ENCODE measurements at regions not wholly inside any gene's neighbourhood (a gene's known extent, or its start where the extent isn't known, plus 50 kb on each side); places are given as distances from the start of the nearest gene placed in this dataset.
A peak's percentile ranks its signal among the peaks of the same experiment; 100 is the strongest.

GRCh38 chr5:42889311-42889933 lies 77.7 kb upstream of the SELENOP start:
- Histone ChIP-seq H3K4ac (ENCODE audit: low read depth, low read length) (no peak overlapping the region), H3K9me3 (ENCODE audit: insufficient read depth, low read depth, low read length) (no peaks in the 10 kb centered on the region), H3K18ac (ENCODE audit: low read length) (no peak overlapping the region), H3K27me3 (ENCODE audit: insufficient read depth, low read length) (no peaks in the 10 kb centered on the region), H4K12ac (ENCODE audit: low read depth, low read length) (no peak overlapping the region), H2AFZ (ENCODE audit: insufficient read depth, low read length, poor library complexity) (no peak overlapping the region), H2BK5ac (ENCODE audit: low read depth, low read length, poor library complexity) (no peak overlapping the region), H3K4me2 (ENCODE audit: low read length) (no peak overlapping the region), H3K9ac (ENCODE audit: low read length) (no peak overlapping the region), H3K14ac (ENCODE audit: low read length) (no peak overlapping the region), H3K36me3 (ENCODE audit: control insufficient read depth in 1 of 2, insufficient read depth in 2 of 2, low read length in 2 of 2) (no peaks in the 10 kb centered on the region), H4K8ac (ENCODE audit: low read depth, low read length) (no peak overlapping the region), H2BK12ac (ENCODE audit: low read length) (no peak overlapping the region), H3K27ac (ENCODE audit: low read depth, low read length) (no peak overlapping the region), H2AK5ac (ENCODE audit: low read length) (no peak overlapping the region), H3K4me1 (ENCODE audit: control insufficient read depth in 1 of 2, insufficient read depth in 2 of 2, low read length in 2 of 2) (peaks cover 3 to 4% of the 10 kb centered on the region in 2 experiments), H2BK120ac (ENCODE audit: insufficient read depth, low read length, poor library complexity) (no peak overlapping the region), H3K79me2 (ENCODE audit: control insufficient read depth, insufficient read depth, low read length, poor library complexity) (no peaks in the 10 kb centered on the region), H4K91ac (ENCODE audit: low read depth, low read length) (no peak overlapping the region), H3K4me3 (ENCODE audit: low read depth, low read length) (no peak overlapping the region), H3K79me1 (ENCODE audit: low read length) (peaks cover 6% of the 10 kb centered on the region), H3K23ac (ENCODE audit: low read length) (no peak overlapping the region)
- no CpG with 5 or more reads among the region's 4 CpGs for WGBS (ENCODE audit: extremely low coverage, insufficient coverage, insufficient read length)
- peak; percentile 81 to 92 for DNase-seq

GRCh38 chr5:42888771-42889170 lies 77.1 kb upstream of the SELENOP start:
- Histone ChIP-seq H3K9ac (ENCODE audit: low read length) (no peak overlapping the region), H3K79me1 (ENCODE audit: low read length) (peaks cover 6% of the 10 kb centered on the region), H2BK12ac (ENCODE audit: low read length) (no peak overlapping the region), H3K4me1 (ENCODE audit: control insufficient read depth in 1 of 2, insufficient read depth in 2 of 2, low read length in 2 of 2) (peaks cover 3 to 4% of the 10 kb centered on the region in 2 experiments), H3K18ac (ENCODE audit: low read length) (no peak overlapping the region), H3K4ac (ENCODE audit: low read depth, low read length) (no peak overlapping the region), H2BK120ac (ENCODE audit: insufficient read depth, low read length, poor library complexity) (no peak overlapping the region), H3K27ac (ENCODE audit: low read depth, low read length) (no peak overlapping the region), H2AK5ac (ENCODE audit: low read length) (no peak overlapping the region), H3K27me3 (ENCODE audit: insufficient read depth, low read length) (no peaks in the 10 kb centered on the region), H4K8ac (ENCODE audit: low read depth, low read length) (no peak overlapping the region), H3K4me2 (ENCODE audit: low read length) (no peak overlapping the region), H4K12ac (ENCODE audit: low read depth, low read length) (no peak overlapping the region), H3K36me3 (ENCODE audit: control insufficient read depth in 1 of 2, insufficient read depth in 2 of 2, low read length in 2 of 2) (no peaks in the 10 kb centered on the region), H3K23ac (ENCODE audit: low read length) (no peak overlapping the region), H3K14ac (ENCODE audit: low read length) (no peak overlapping the region), H3K4me3 (ENCODE audit: low read depth, low read length) (no peak overlapping the region), H3K79me2 (ENCODE audit: control insufficient read depth, insufficient read depth, low read length, poor library complexity) (no peaks in the 10 kb centered on the region), H2AFZ (ENCODE audit: insufficient read depth, low read length, poor library complexity) (no peak overlapping the region), H4K91ac (ENCODE audit: low read depth, low read length) (no peak overlapping the region), H3K9me3 (ENCODE audit: insufficient read depth, low read depth, low read length) (no peaks in the 10 kb centered on the region), H2BK5ac (ENCODE audit: low read depth, low read length, poor library complexity) (no peak overlapping the region)
- peak; percentile 13 to 33 for DNase-seq
- WGBS (ENCODE audit: extremely low coverage, insufficient coverage, insufficient read length): no CpG with 5 or more reads among the region's 7 CpGs

GRCh38 chr5:42887575-42887974 lies 75.9 kb upstream of the SELENOP start:
- Histone ChIP-seq H3K27me3 (ENCODE audit: insufficient read depth, low read length) (no peaks in the 10 kb centered on the region), H3K4me1 (ENCODE audit: control insufficient read depth in 1 of 2, insufficient read depth in 2 of 2, low read length in 2 of 2) (peaks cover 3 to 4% of the 10 kb centered on the region in 2 experiments), H2BK120ac (ENCODE audit: insufficient read depth, low read length, poor library complexity) (no peak overlapping the region), H3K4me2 (ENCODE audit: low read length) (no peak overlapping the region), H3K79me2 (ENCODE audit: control insufficient read depth, insufficient read depth, low read length, poor library complexity) (no peaks in the 10 kb centered on the region), H3K9ac (ENCODE audit: low read length) (no peak overlapping the region), H4K12ac (ENCODE audit: low read depth, low read length) (no peak overlapping the region), H3K4ac (ENCODE audit: low read depth, low read length) (no peak overlapping the region), H2AFZ (ENCODE audit: insufficient read depth, low read length, poor library complexity) (no peak overlapping the region), H3K79me1 (ENCODE audit: low read length) (peaks cover 6% of the 10 kb centered on the region), H3K14ac (ENCODE audit: low read length) (no peak overlapping the region), H2BK5ac (ENCODE audit: low read depth, low read length, poor library complexity) (no peak overlapping the region), H4K8ac (ENCODE audit: low read depth, low read length) (no peak overlapping the region), H2BK12ac (ENCODE audit: low read length) (no peak overlapping the region), H3K23ac (ENCODE audit: low read length) (no peak overlapping the region), H3K27ac (ENCODE audit: low read depth, low read length) (no peak overlapping the region), H2AK5ac (ENCODE audit: low read length) (no peak overlapping the region), H4K91ac (ENCODE audit: low read depth, low read length) (no peak overlapping the region), H3K4me3 (ENCODE audit: low read depth, low read length) (no peak overlapping the region), H3K18ac (ENCODE audit: low read length) (no peak overlapping the region), H3K9me3 (ENCODE audit: insufficient read depth, low read depth, low read length) (no peaks in the 10 kb centered on the region), H3K36me3 (ENCODE audit: control insufficient read depth in 1 of 2, insufficient read depth in 2 of 2, low read length in 2 of 2) (no peaks in the 10 kb centered on the region)
- no CpG with 5 or more reads among the region's 1 CpG for WGBS (ENCODE audit: extremely low coverage, insufficient coverage, insufficient read length)
- peak; percentile 86 to 91 for DNase-seq

GRCh38 chr5:42887097-42887496 lies 75.4 kb upstream of the SELENOP start:
- no CpG with 5 or more reads among the region's 6 CpGs for WGBS (ENCODE audit: extremely low coverage, insufficient coverage, insufficient read length)
- DNase-seq: peak; percentile 65 to 75

More at GRCh38 chr5:42887097-42887496, 75.4 kb upstream of the SELENOP start:
- no peak overlapping the region for H2AK5ac ChIP-seq (ENCODE audit: low read length)
- peak overlapping the region; percentile 52 for H2AFZ ChIP-seq (ENCODE audit: insufficient read depth, low read length, poor library complexity)
- H3K4me3 ChIP-seq (ENCODE audit: low read depth, low read length): no peak overlapping the region
- H2BK120ac ChIP-seq (ENCODE audit: insufficient read depth, low read length, poor library complexity): peak overlapping the region; percentile 83
- peaks cover 6% of the 10 kb centered on the region for H3K79me1 ChIP-seq (ENCODE audit: low read length)
- H3K27ac ChIP-seq (ENCODE audit: low read depth, low read length): no peak overlapping the region
- H4K12ac ChIP-seq (ENCODE audit: low read depth, low read length): no peak overlapping the region
- peak overlapping the region; percentile 22 for H4K8ac ChIP-seq (ENCODE audit: low read depth, low read length)
- H3K9me3 ChIP-seq (ENCODE audit: insufficient read depth, low read depth, low read length): no peaks in the 10 kb centered on the region
- H3K14ac ChIP-seq (ENCODE audit: low read length): peak overlapping the region; percentile 35
- no peaks in the 10 kb centered on the region for H3K36me3 ChIP-seq (ENCODE audit: control insufficient read depth in 1 of 2, insufficient read depth in 2 of 2, low read length in 2 of 2)
- H3K18ac ChIP-seq (ENCODE audit: low read length): no peak overlapping the region
- H4K91ac ChIP-seq (ENCODE audit: low read depth, low read length): peak overlapping the region; percentile 45
- no peak overlapping the region for H3K4ac ChIP-seq (ENCODE audit: low read depth, low read length)
- H3K27me3 ChIP-seq (ENCODE audit: insufficient read depth, low read length): no peaks in the 10 kb centered on the region
- H3K79me2 ChIP-seq (ENCODE audit: control insufficient read depth, insufficient read depth, low read length, poor library complexity): no peaks in the 10 kb centered on the region
- peak overlapping the region; percentile 3 for H2BK5ac ChIP-seq (ENCODE audit: low read depth, low read length, poor library complexity)
- no peak overlapping the region for H3K23ac ChIP-seq (ENCODE audit: low read length)
- no peak overlapping the region for H3K9ac ChIP-seq (ENCODE audit: low read length)
- H3K4me2 ChIP-seq (ENCODE audit: low read length): no peak overlapping the region
- peak overlapping the region; percentile 42 for H2BK12ac ChIP-seq (ENCODE audit: low read length)
- peaks cover 3 to 4% of the 10 kb centered on the region in 2 experiments for H3K4me1 ChIP-seq (ENCODE audit: control insufficient read depth in 1 of 2, insufficient read depth in 2 of 2, low read length in 2 of 2)
